ENCODE measurements at regions not wholly inside any gene's neighbourhood (a gene's known extent, or its start where the extent isn't known, plus 50 kb on each side); places are given as distances from the start of the nearest gene placed in this dataset.
"Not testable (repeated sequence)": the region's sequence is repeated elsewhere in the genome, so short reads cannot be mapped to it uniquely, and the experiment has no call there.

DNA sequence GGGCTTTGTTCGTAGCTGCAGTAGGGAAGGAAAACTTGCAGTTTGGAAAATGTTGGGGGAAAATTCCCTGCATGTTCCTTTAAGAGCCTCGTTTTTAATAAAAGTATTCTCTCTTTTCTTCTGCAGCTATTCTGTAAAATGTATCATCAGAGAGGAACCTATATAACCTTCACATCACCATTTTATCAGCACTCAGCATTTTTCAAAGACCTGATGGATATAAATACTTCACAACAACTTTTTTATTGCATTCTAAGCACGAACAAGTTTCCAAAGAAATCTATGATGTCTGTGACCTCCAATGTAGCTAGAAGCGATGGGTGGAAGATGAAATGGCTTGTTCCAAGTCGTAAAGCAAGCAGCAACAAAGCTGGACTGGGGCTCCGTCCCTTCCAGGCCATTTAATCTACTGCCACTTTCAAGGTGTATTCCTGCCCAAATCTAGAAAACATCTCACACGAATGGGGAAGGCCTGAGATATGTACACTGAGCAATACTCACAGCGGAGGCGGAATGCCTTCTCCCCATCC is 84.0 kb downstream of the NSUN2 start:
- intact Hi-C loops (cut with DNase I): no loop called here
- H3K4me1 ChIP-seq: peaks cover 0 to 9% (median 2%) of the 10 kb centered on the region in 4 donors
- H3K4me3 ChIP-seq: no peak overlapping the region
- TF ChIP-seq POLR2A (IDR thresholded peaks at IDR 0.05; ENCODE audit: low read depth) (no peak), CTCF (IDR thresholded peaks at IDR 0.05) (no peak), EP300 (IDR thresholded peaks at IDR 0.05) (no peak), POLR2AphosphoS5 (IDR thresholded peaks at IDR 0.05) (no peak)
- WGBS: 80% methylated on average over 9 of the region's 9 CpGs
- DNase-seq (ENCODE audit: extremely low spot score): no peak
- H3K27ac ChIP-seq (replicated peaks in 1 of 4): no peak overlapping the region
- no peaks in the 10 kb centered on the region for H3K36me3 ChIP-seq
- H3K9me3 ChIP-seq: no peaks in the 10 kb centered on the region
- peaks cover 0 to 8% (median 0%) of the 10 kb centered on the region in 4 donors for H3K27me3 ChIP-seq

DNA sequence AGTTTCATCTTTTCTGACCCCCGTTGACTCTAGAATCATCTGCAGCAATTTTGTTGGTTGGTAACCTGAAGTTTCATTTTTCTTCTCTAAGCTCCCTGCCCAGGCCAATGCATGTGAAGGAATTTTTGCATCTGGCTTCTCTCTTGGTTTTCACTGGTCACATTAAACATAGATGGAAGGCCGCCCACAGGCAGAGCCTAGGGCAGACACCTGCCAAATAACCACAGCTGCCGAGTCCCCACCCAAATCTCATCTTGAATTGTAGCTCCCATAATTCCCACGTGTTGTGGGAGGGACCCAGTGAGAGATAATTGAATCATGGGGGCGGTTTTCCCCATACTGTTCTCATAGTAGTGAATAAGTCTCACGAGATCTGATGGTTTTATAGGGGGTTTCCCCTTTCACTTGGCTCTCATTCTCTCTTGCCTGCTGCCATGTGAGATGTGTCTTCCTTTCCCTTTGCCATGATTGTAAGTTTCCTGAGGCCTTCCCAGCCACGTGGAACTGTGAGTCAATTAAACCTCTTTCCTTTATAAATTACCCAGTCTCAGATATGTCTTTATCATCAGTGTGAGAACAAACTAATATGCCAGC is 84.8 kb downstream of the NSUN2 start:
- H3K9me3 ChIP-seq; H3K27me3 ChIP-seq; intact Hi-C loops (cut with DNase I); H3K4me3 ChIP-seq; H3K36me3 ChIP-seq; H3K4me1 ChIP-seq; H3K27ac ChIP-seq (replicated peaks in 1 of 4); DNase-seq (ENCODE audit: extremely low spot score): not testable (repeated sequence)
- 76% methylated on average over 7 of the region's 7 CpGs for WGBS

DNA sequence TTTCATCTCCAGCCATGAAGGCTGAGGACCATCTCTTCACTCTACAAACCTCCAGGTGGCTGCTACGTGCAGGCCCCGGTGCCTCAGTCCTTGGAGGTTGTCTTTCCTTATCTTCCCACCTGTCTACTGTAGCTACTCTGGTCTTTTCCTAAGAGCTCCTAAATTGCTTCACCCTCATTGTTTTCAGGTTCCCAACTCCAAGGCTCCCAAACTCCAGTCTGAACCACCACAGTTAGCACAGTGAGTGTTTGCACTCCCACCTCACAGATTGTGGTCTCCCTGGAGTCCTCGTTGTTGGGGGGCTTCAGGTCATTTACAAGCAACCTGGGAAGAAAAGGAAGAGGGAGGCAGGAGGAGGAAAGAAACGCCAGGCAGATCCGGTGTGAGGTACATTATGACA is 85.3 kb downstream of the NSUN2 start:
- TF ChIP-seq POLR2AphosphoS5 (IDR thresholded peaks at IDR 0.05): no peak
- TF ChIP-seq POLR2A (IDR thresholded peaks at IDR 0.05; ENCODE audit: low read depth): no peak
- no peak for TF ChIP-seq CTCF (IDR thresholded peaks at IDR 0.05)
- TF ChIP-seq EP300 (IDR thresholded peaks at IDR 0.05): no peak
- no peaks in the 10 kb centered on the region for H3K9me3 ChIP-seq
- no peak overlapping the region for H3K4me3 ChIP-seq
- 78% methylated on average over 5 of the region's 5 CpGs for WGBS
- H3K36me3 ChIP-seq: no peaks in the 10 kb centered on the region
- peak; percentile 80 for DNase-seq (ENCODE audit: extremely low spot score)
- peaks cover 0 to 9% (median 2%) of the 10 kb centered on the region in 4 donors for H3K4me1 ChIP-seq
- H3K27ac ChIP-seq (replicated peaks in 1 of 4): no peak overlapping the region
- intact Hi-C loops (cut with DNase I): no loop called here
- peaks cover 0 to 4% (median 0%) of the 10 kb centered on the region in 4 donors for H3K27me3 ChIP-seq

- H3K27ac ChIP-seq (replicated peaks in 1 of 4): no peak overlapping the region
- intact Hi-C loops (cut with DNase I): no loop called here
- no peaks in the 10 kb centered on the region for H3K36me3 ChIP-seq
- H3K27me3 ChIP-seq: no peaks in the 10 kb centered on the region
- no peak overlapping the region for H3K4me3 ChIP-seq
- WGBS: 59% methylated on average over 24 of the region's 24 CpGs
- DNase-seq (ENCODE audit: extremely low spot score): peak; percentile 79
- TF ChIP-seq POLR2AphosphoS5 (IDR thresholded peaks at IDR 0.05) (no peak), POLR2A (IDR thresholded peaks at IDR 0.05; ENCODE audit: low read depth) (no peak), CTCF (IDR thresholded peaks at IDR 0.05) (no peak)
- H3K9me3 ChIP-seq: no peaks in the 10 kb centered on the region
- peaks cover 0 to 9% (median 2%) of the 10 kb centered on the region in 4 donors for H3K4me1 ChIP-seq
Measured at GRCh38 chr5:6545770-6546690, 86.8 kb downstream of the NSUN2 start.

- DNase-seq (ENCODE audit: extremely low spot score): peak; percentile 81
- no peak overlapping the region for H3K27ac ChIP-seq (replicated peaks in 1 of 4)
- no peak overlapping the region for H3K4me3 ChIP-seq
- H3K4me1 ChIP-seq: peaks cover 0 to 17% (median 3%) of the 10 kb centered on the region in 4 donors
- intact Hi-C loops (cut with DNase I): no loop called here
- 81% methylated on average over 14 of the region's 14 CpGs for WGBS
- TF ChIP-seq EP300 (IDR thresholded peaks at IDR 0.05): no peak
- no peak for TF ChIP-seq CTCF (IDR thresholded peaks at IDR 0.05)
- TF ChIP-seq POLR2AphosphoS5 (IDR thresholded peaks at IDR 0.05): no peak
- TF ChIP-seq POLR2A (IDR thresholded peaks at IDR 0.05; ENCODE audit: low read depth): no peak
- no peaks in the 10 kb centered on the region for H3K27me3 ChIP-seq
- H3K9me3 ChIP-seq: no peaks in the 10 kb centered on the region
- H3K36me3 ChIP-seq: no peaks in the 10 kb centered on the region
Measured at GRCh38 chr5:6545036-6545693, 87.7 kb downstream of the NSUN2 start.

Measured in esophagus muscularis mucosa (tissue), 4 donors.